ENCODE measurements at regions not wholly inside any gene's neighbourhood (a gene's known extent, or its start where the extent isn't known, plus 50 kb on each side); places are given as distances from the start of the nearest gene placed in this dataset.
"Not testable (repeated sequence)": the region's sequence is repeated elsewhere in the genome, so short reads cannot be mapped to it uniquely, and the experiment has no call there.

GRCh38 chr9:745761-746380, 95.6 kb upstream of the DMRT1 start:
- no peak for DNase-seq (ENCODE audit: low read depth)

- DNase-seq (ENCODE audit: low read depth) = no peak
Observed at GRCh38 chr9:746661-747434, 94.6 kb upstream of the DMRT1 start.

GRCh38 chr9:747567-747966, 93.9 kb upstream of the DMRT1 start:
- no peak for DNase-seq (ENCODE audit: low read depth)

- DNase-seq (ENCODE audit: low read depth) = no peak
Observed at GRCh38 chr9:748861-749497, 92.5 kb upstream of the DMRT1 start.

- no peak for DNase-seq (ENCODE audit: low read depth)
Observed at GRCh38 chr9:749716-750115, 91.8 kb upstream of the DMRT1 start.

GRCh38 chr9:750249-750967, 91.1 kb upstream of the DMRT1 start:
- DNase-seq (ENCODE audit: low read depth) = no peak

- no peak for DNase-seq (ENCODE audit: low read depth)
Observed at GRCh38 chr9:751137-752051, 90.1 kb upstream of the DMRT1 start.

- no peak for DNase-seq (ENCODE audit: low read depth)
Observed at GRCh38 chr9:752201-752600, 89.3 kb upstream of the DMRT1 start.

- no peak for DNase-seq (ENCODE audit: low read depth)
Observed at GRCh38 chr9:752681-753200, 88.8 kb upstream of the DMRT1 start.

GRCh38 chr9:753734-754133, 87.8 kb upstream of the DMRT1 start:
- DNase-seq (ENCODE audit: low read depth) = not testable (repeated sequence)

GRCh38 chr9:754150-754931, 87.2 kb upstream of the DMRT1 start:
- no peak for DNase-seq (ENCODE audit: low read depth)

GRCh38 chr9:755454-756381, 85.8 kb upstream of the DMRT1 start:
- no peak for DNase-seq (ENCODE audit: low read depth)

- no peak for DNase-seq (ENCODE audit: low read depth)
Observed at GRCh38 chr9:757246-757881, 84.1 kb upstream of the DMRT1 start.

- no peak for DNase-seq (ENCODE audit: low read depth)
Observed at GRCh38 chr9:758146-758545, 83.4 kb upstream of the DMRT1 start.

- DNase-seq (ENCODE audit: low read depth) = no peak
Observed at GRCh38 chr9:759541-759940, 82.0 kb upstream of the DMRT1 start.

- DNase-seq (ENCODE audit: low read depth) = no peak
Observed at GRCh38 chr9:759983-760736, 81.3 kb upstream of the DMRT1 start.

GRCh38 chr9:761176-761792, 80.2 kb upstream of the DMRT1 start:
- no peak for DNase-seq (ENCODE audit: low read depth)

Data from activated T-cell treated with anti-CD3 and anti-CD28 coated beads for 24 hours (primary cell).